HCT116 (cell line): ENCODE measurements at regions not wholly inside any gene's neighbourhood (a gene's known extent, or its start where the extent isn't known, plus 50 kb on each side); places are given as distances from the start of the nearest gene placed in this dataset.

Experiments
- ATAC-seq: fragments of 200-7000 bp; cut with Tn5 transposase; 2 replicates; pipeline ENCODE4 v1.9.1; 2020; ENCODE audit warnings: mild to moderate bottlenecking, moderate library complexity
- BruUV-seq: library from RNA; stranded (reverse); fragments of 400-500 nt; replicated peaks from 2 replicates; lab custom pipeline; 2021; lab: Mats Ljungman, UMichigan
- CTCF ChIA-PET: fragments of 300-600 bp; sonication (Branson Sonifier 250); formaldehyde crosslinking; loops from one replicate; lab custom pipeline; 2021; ENCODE audit warnings: antibody characterized with exemption; lab: Charles Lee
- POLR2A ChIA-PET: fragments of 300-600, 350-600 bp; sonication (Branson Sonifier 250); formaldehyde crosslinking; loops from one replicate; lab custom pipeline; 2021; ENCODE audit warnings: antibody characterized with exemption; lab: Charles Lee
- RAD21 ChIA-PET, 2 experiments: fragments of 300-600 bp; sonication (Branson Sonifier 250); formaldehyde crosslinking; loops; one replicate each; lab custom pipeline; 2023; ENCODE audit warnings: low total read pairs in 2 of 2; ENCODE audit not compliant: uncharacterized antibody in 2 of 2, unreplicated experiment in 2 of 2, low non-redundant PET in 1 of 2; lab: Charles Lee
- DNase-seq: peaks from one replicate; pipeline ENCODE4 v3.0.0-alpha.2; 2010; ENCODE audit warnings: low read depth, low spot score
- H2AFZ ChIP-seq: fragments of 200-600 bp; shearing (Covaris generic), sonication (generic); 2 replicates; pipeline ENCODE4 v1.6.1; 2017; ENCODE audit warnings: low read depth, mixed run types, mixed read lengths, antibody characterized with exemption, low read length; ENCODE audit not compliant: poor library complexity, severe bottlenecking
- H3K27ac ChIP-seq: 2 replicates; pipeline ENCODE4 v1.5.1; 2012; ENCODE audit warnings: low read depth, low read length
- H3K27me3 ChIP-seq: fragments of 200-600 bp; sonication (generic); 2 replicates; pipeline ENCODE4 v1.6.1; 2016; ENCODE audit warnings: mixed run types, low read length, mixed read lengths; ENCODE audit not compliant: insufficient read depth
- H3K36me3 ChIP-seq, 2 experiments: fragments of 200-500 bp in 1 of 2; fragments of 200-600 bp in 1 of 2; sonication (Bioruptor generic) in 1 of 2; sonication (generic) in 1 of 2; 2 replicates each; pipeline versions ENCODE4 v1.5.1 to v1.6.1; 2014 to 2016; ENCODE audit warnings: low read length in 2 of 2, inconsistent platforms in 1 of 2, mixed read lengths in 1 of 2, mixed run types in 1 of 2; ENCODE audit not compliant: insufficient read depth in 2 of 2, control insufficient read depth in 1 of 2
- H3K4me1 ChIP-seq, 2 experiments: fragments of 200-600 bp in 1 of 2; sonication (generic) in 1 of 2; 2 replicates each; pipeline versions ENCODE4 v1.5.1 to v1.6.1; 2012 to 2017; ENCODE audit warnings: low read length in 2 of 2, inconsistent platforms in 1 of 2, mild to moderate bottlenecking in 1 of 2, mixed read lengths in 1 of 2, mixed run types in 1 of 2, moderate library complexity in 1 of 2; ENCODE audit not compliant: insufficient read depth in 2 of 2, control insufficient read depth in 1 of 2
- H3K4me2 ChIP-seq: fragments of 200-600 bp; sonication (generic); 2 replicates; pipeline ENCODE4 v1.6.1; 2017; ENCODE audit warnings: mixed run types, low read length, mixed read lengths
- H3K4me3 ChIP-seq, 2 experiments: fragments of 200-600 bp in 1 of 2; sonication (generic) in 1 of 2; replicated peaks in 1 of 2; 2 replicates each; pipeline ENCODE4 v1.5.1; 2011 to 2016; ENCODE audit warnings: low read length in 2 of 2, control low read depth in 1 of 2, low read depth in 1 of 2, mild to moderate bottlenecking in 1 of 2, mixed read lengths in 1 of 2, mixed run types in 1 of 2
- H3K79me2 ChIP-seq: fragments of 200-600 bp; sonication (generic); 2 replicates; pipeline ENCODE4 v1.6.1; 2017; ENCODE audit warnings: mild to moderate bottlenecking, mixed run types, low read length, moderate library complexity, mixed read lengths; ENCODE audit not compliant: insufficient read depth
- H3K9ac ChIP-seq: fragments of 200-600 bp; sonication (generic); 2 replicates; pipeline ENCODE4 v1.6.1; 2016; ENCODE audit warnings: low read length, mixed read lengths
- H3K9me2 ChIP-seq: fragments of 200-600 bp; sonication (generic), shearing (Covaris generic); 2 replicates; pipeline ENCODE4 v1.6.1; 2017; ENCODE audit warnings: mixed run types, mild to moderate bottlenecking, moderate library complexity; ENCODE audit not compliant: insufficient read depth
- H3K9me3 ChIP-seq, 2 experiments: fragments of 200-500 bp in 1 of 2; fragments of 200-600 bp in 1 of 2; sonication (Bioruptor generic) in 1 of 2; sonication (generic) in 1 of 2; 2 replicates each; pipeline ENCODE4 v1.6.1; 2014 to 2017; ENCODE audit warnings: low read length in 2 of 2, mixed read lengths in 2 of 2, inconsistent platforms in 1 of 2, low read depth in 1 of 2, mild to moderate bottlenecking in 1 of 2, mixed run types in 1 of 2, moderate library complexity in 1 of 2; ENCODE audit not compliant: control insufficient read depth in 1 of 2, insufficient read depth in 1 of 2
- H4K20me1 ChIP-seq: fragments of 200-600 bp; sonication (generic), shearing (Covaris generic); 2 replicates; pipeline ENCODE4 v1.6.1; 2017; ENCODE audit warnings: mixed run types, mild to moderate bottlenecking, moderate library complexity; ENCODE audit not compliant: insufficient read depth
- CBX3 ChIP-seq: IDR thresholded peaks from 2 replicates; pipeline ENCODE4 v1.6.1; 2012; ENCODE audit warnings: low read depth
- CEBPB ChIP-seq: IDR thresholded peaks from 2 replicates; pipeline ENCODE4 v1.6.1; 2012; ENCODE audit warnings: low read depth
- ELF1 ChIP-seq: IDR thresholded peaks from 2 replicates; pipeline ENCODE4 v1.6.1; 2012; ENCODE audit warnings: low read depth, borderline replicate concordance
- EZH2 ChIP-seq: fragments of 200-600 bp; sonication (generic); IDR thresholded peaks from 2 replicates; pipeline ENCODE4 v1.6.1; 2017; ENCODE audit warnings: antibody characterized with exemption, mixed run types
- EZH2phosphoT487 ChIP-seq: fragments of 200-600 bp; IDR thresholded peaks from 2 replicates; pipeline ENCODE4 v1.6.1; 2018; ENCODE audit warnings: antibody characterized with exemption, borderline replicate concordance
- FOSL1 ChIP-seq: IDR thresholded peaks from 2 replicates; pipeline ENCODE4 v1.6.1; 2012; ENCODE audit warnings: low read depth
- JUND ChIP-seq: IDR thresholded peaks from 2 replicates; pipeline ENCODE4 v1.6.1; 2012
- POLR2A ChIP-seq: IDR thresholded peaks from 2 replicates; pipeline ENCODE4 v1.7.0; 2011; ENCODE audit warnings: borderline replicate concordance; ENCODE audit not compliant: insufficient read depth, insufficient read length; ENCODE audit errors: extremely low read depth
- POLR2AphosphoS5 ChIP-seq: IDR thresholded peaks from 2 replicates; pipeline ENCODE4 v1.6.1; 2011; ENCODE audit warnings: mild to moderate bottlenecking, low read depth, low read length, moderate library complexity
- SIN3A ChIP-seq: IDR thresholded peaks from 2 replicates; pipeline ENCODE4 v1.6.1; 2012; ENCODE audit warnings: low read depth
- SP1 ChIP-seq: IDR thresholded peaks from 2 replicates; pipeline ENCODE4 v1.6.1; 2012; ENCODE audit warnings: low read depth
- TCF7L2 ChIP-seq: IDR thresholded peaks from 2 replicates; pipeline ENCODE4 v1.7.0; 2011; ENCODE audit warnings: borderline replicate concordance, inconsistent platforms; ENCODE audit not compliant: insufficient read depth, insufficient read length; ENCODE audit errors: extremely low read depth
- YY1 ChIP-seq: IDR thresholded peaks from 2 replicates; pipeline ENCODE4 v1.6.1; 2011; ENCODE audit warnings: low read length, low read depth, moderate library complexity, mild to moderate bottlenecking; ENCODE audit not compliant: insufficient replicate concordance; ENCODE audit errors: extremely low read depth
- ZNF274 ChIP-seq: fragments of 200-500 bp; sonication (Bioruptor generic); IDR thresholded peaks from 2 replicates; pipeline ENCODE4 v1.6.1; 2014; ENCODE audit warnings: mild to moderate bottlenecking, low read depth, low read length, inconsistent platforms
- intact Hi-C: fragments of 100-400 bp; cut with micrococcal nuclease; formaldehyde crosslinking; loops from 2 replicates; pipeline ENCODE4 v1.10.0; 2022
- TF ChIP-seq, protein P1 (sequence below): IDR thresholded peaks from 2 replicates; pipeline ENCODE4 v1.6.1; 2011; ENCODE audit warnings: mild to moderate bottlenecking, low read length, moderate library complexity; ENCODE audit not compliant: insufficient replicate concordance; ENCODE audit errors: extremely low read depth
- TF ChIP-seq, protein P2 (sequence below): IDR thresholded peaks from 2 replicates; pipeline ENCODE4 v1.6.1; 2012
- TF ChIP-seq, protein P3 (sequence below): IDR thresholded peaks from 2 replicates; pipeline ENCODE4 v1.6.1; 2012; ENCODE audit warnings: low read depth

DNA sequence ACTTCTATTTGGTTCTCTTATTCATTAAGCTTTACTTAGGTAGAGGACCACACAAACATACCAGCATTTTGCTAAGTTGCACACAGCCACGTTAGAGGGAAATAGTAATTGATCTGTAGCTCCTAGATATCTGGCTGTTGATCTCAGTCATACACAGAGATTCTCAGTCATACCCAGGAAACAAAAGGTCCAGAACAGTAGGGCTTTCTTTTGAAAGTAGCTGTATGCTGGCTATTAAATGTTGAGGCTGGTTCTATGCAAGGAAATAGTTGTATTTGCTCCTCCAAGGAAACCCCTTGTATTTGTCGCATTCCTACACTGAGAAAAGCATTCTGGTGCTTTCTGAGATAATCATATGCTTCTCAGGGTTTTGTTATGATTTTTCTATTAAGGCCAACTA lies 523.8 kb downstream of the SOX2 start:
- no peak for DNase-seq
- TF ChIP-seq FOSL1 (no peak), ZNF274 (no peak), POLR2AphosphoS5 (no peak), YY1 (no peak), CBX3 (no peak), CEBPB (no peak)
- TF ChIP-seq, protein P1, sequence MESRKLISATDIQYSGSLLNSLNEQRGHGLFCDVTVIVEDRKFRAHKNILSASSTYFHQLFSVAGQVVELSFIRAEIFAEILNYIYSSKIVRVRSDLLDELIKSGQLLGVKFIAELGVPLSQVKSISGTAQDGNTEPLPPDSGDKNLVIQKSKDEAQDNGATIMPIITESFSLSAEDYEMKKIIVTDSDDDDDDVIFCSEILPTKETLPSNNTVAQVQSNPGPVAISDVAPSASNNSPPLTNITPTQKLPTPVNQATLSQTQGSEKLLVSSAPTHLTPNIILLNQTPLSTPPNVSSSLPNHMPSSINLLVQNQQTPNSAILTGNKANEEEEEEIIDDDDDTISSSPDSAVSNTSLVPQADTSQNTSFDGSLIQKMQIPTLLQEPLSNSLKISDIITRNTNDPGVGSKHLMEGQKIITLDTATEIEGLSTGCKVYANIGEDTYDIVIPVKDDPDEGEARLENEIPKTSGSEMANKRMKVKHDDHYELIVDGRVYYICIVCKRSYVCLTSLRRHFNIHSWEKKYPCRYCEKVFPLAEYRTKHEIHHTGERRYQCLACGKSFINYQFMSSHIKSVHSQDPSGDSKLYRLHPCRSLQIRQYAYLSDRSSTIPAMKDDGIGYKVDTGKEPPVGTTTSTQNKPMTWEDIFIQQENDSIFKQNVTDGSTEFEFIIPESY = no peak
- H3K9me3 ChIP-seq = no peaks in the 10 kb centered on the region
- H4K20me1 ChIP-seq = no peaks in the 10 kb centered on the region
- H2AFZ ChIP-seq = no peak overlapping the region
- ChIA-PET CTCF (no interaction called here), RAD21 (no interaction called here), POLR2A (no interaction called here)
- no peaks in the 10 kb centered on the region for H3K27me3 ChIP-seq
- intact Hi-C loops = no loop called here
- no peaks in the 10 kb centered on the region for H3K4me1 ChIP-seq
- no peak overlapping the region for H3K4me2 ChIP-seq
- H3K9me2 ChIP-seq = no peaks in the 10 kb centered on the region
- no peak overlapping the region for H3K27ac ChIP-seq
- no peak for ATAC-seq
- no peaks in the 10 kb centered on the region for H3K36me3 ChIP-seq
- H3K9ac ChIP-seq = no peak overlapping the region
- no peaks in the 10 kb centered on the region for H3K79me2 ChIP-seq
- H3K4me3 ChIP-seq = no peak overlapping the region
- BruUV-seq = no TSS peak

DNA sequence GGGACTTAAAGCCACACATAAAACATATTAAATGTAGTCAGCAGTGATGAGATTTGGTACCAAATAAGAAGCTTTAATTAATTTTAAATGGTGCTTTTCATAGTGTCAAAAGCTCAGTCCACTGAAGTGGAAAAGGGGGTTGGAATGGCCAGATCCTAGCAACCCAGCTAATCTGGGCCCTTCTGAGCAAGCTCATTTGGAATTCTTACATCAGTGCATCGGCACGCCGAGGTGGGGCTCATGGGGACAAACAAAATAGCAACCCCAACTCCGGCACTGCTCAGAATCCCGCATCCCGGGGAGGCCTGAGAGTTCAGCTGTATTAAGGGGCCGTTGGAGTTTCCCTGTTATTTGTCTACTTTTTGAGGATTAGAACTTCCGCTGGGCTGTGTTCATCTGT lies 526.4 kb downstream of the SOX2 start:
- Histone ChIP-seq H3K27ac (no peak overlapping the region), H3K9ac (no peak overlapping the region), H3K9me3 (no peaks in the 10 kb centered on the region), H3K27me3 (no peaks in the 10 kb centered on the region), H3K36me3 (no peaks in the 10 kb centered on the region), H3K9me2 (no peaks in the 10 kb centered on the region), H2AFZ (no peak overlapping the region), H3K4me1 (no peaks in the 10 kb centered on the region), H3K79me2 (no peaks in the 10 kb centered on the region), H3K4me2 (no peak overlapping the region), H4K20me1 (no peaks in the 10 kb centered on the region), H3K4me3 (no peak overlapping the region)
- no TSS peak for BruUV-seq
- DNase-seq (no peak), ATAC-seq (no peak)
- intact Hi-C loops = no loop called here
- CTCF ChIA-PET = no interaction called here
- RAD21 ChIA-PET = no interaction called here
- POLR2A ChIA-PET = no interaction called here
- TF ChIP-seq EZH2 (no peak), TCF7L2 (no peak), YY1 (no peak), POLR2A (no peak), JUND (no peak), EZH2phosphoT487 (no peak), SP1 (no peak), CBX3 (no peak), SIN3A (no peak), CEBPB (no peak), ELF1 (no peak), POLR2AphosphoS5 (no peak)
- TF ChIP-seq, protein P2, sequence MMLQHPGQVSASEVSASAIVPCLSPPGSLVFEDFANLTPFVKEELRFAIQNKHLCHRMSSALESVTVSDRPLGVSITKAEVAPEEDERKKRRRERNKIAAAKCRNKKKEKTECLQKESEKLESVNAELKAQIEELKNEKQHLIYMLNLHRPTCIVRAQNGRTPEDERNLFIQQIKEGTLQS = no peak
- TF ChIP-seq, protein P3, sequence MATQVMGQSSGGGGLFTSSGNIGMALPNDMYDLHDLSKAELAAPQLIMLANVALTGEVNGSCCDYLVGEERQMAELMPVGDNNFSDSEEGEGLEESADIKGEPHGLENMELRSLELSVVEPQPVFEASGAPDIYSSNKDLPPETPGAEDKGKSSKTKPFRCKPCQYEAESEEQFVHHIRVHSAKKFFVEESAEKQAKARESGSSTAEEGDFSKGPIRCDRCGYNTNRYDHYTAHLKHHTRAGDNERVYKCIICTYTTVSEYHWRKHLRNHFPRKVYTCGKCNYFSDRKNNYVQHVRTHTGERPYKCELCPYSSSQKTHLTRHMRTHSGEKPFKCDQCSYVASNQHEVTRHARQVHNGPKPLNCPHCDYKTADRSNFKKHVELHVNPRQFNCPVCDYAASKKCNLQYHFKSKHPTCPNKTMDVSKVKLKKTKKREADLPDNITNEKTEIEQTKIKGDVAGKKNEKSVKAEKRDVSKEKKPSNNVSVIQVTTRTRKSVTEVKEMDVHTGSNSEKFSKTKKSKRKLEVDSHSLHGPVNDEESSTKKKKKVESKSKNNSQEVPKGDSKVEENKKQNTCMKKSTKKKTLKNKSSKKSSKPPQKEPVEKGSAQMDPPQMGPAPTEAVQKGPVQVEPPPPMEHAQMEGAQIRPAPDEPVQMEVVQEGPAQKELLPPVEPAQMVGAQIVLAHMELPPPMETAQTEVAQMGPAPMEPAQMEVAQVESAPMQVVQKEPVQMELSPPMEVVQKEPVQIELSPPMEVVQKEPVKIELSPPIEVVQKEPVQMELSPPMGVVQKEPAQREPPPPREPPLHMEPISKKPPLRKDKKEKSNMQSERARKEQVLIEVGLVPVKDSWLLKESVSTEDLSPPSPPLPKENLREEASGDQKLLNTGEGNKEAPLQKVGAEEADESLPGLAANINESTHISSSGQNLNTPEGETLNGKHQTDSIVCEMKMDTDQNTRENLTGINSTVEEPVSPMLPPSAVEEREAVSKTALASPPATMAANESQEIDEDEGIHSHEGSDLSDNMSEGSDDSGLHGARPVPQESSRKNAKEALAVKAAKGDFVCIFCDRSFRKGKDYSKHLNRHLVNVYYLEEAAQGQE = no peak
